ENCODE measurements at regions not wholly inside any gene's neighbourhood (a gene's known extent, or its start where the extent isn't known, plus 50 kb on each side); places are given as distances from the start of the nearest gene placed in this dataset.

GRCh38 chr22:27513021-27513420 is 288.5 kb downstream of the MN1 start:
- H2BK20ac ChIP-seq (ENCODE audit: low read depth, low read length, poor library complexity, severe bottlenecking) = no peak overlapping the region
- no peak overlapping the region for H3K4me3 Mint-ChIP-seq
- peaks cover 0 to 8% of the 10 kb centered on the region in 2 experiments; a peak in 2 of 4 replicates for H3K4me1 Mint-ChIP-seq
- no peaks in the 10 kb centered on the region for H3K79me2 ChIP-seq (ENCODE audit: insufficient read depth, low read length)
- WGBS (ENCODE audit: extremely low coverage, insufficient read length, low lambda C conversion rate) = no CpG with 5 or more reads among the region's 2 CpGs
- H3K9ac ChIP-seq (ENCODE audit: extremely low read depth, insufficient read length, low read length) = no peak overlapping the region
- H3K27me3 Mint-ChIP-seq (ENCODE audit: low read depth) = peaks cover 53% of the 10 kb centered on the region
- H3K9me3 ChIP-seq (ENCODE audit: control insufficient read depth, low read depth, low read length) = no peaks in the 10 kb centered on the region
- H2BK120ac ChIP-seq (ENCODE audit: low read depth, low read length, poor library complexity, severe bottlenecking) = no peak overlapping the region
- no peaks in the 10 kb centered on the region for H4K20me1 ChIP-seq (ENCODE audit: control insufficient read depth, insufficient read depth, insufficient read length)
- H3K18ac ChIP-seq (ENCODE audit: insufficient read length, low read depth, low read length) = no peak overlapping the region
- H3K4me2 ChIP-seq (ENCODE audit: insufficient read depth, insufficient read length, low read length) = no peak overlapping the region
- DNase-seq = no peak
- H3K56ac ChIP-seq (ENCODE audit: insufficient read length, low read depth, low read length) = no peak overlapping the region
- no peak overlapping the region for H2BK15ac ChIP-seq (ENCODE audit: low read depth, low read length)
- no peaks in the 10 kb centered on the region for H3K9me3 Mint-ChIP-seq
- H3K14ac ChIP-seq (ENCODE audit: insufficient read depth, low read length) = no peak overlapping the region
- H4K8ac ChIP-seq (replicated peaks; ENCODE audit: insufficient read length, low read depth, low read length) = no peak overlapping the region
- no peak overlapping the region for H3K27ac Mint-ChIP-seq
- no peaks in the 10 kb centered on the region; a peak in 1 of 7 replicates for H3K36me3 Mint-ChIP-seq (ENCODE audit: insufficient read depth in 1 of 3, low read depth in 3 of 3)
- H3K4me1 ChIP-seq (ENCODE audit: insufficient read depth, low read length) = no peaks in the 10 kb centered on the region
- H2AK5ac ChIP-seq (ENCODE audit: insufficient read length, low read length) = no peak overlapping the region
- no peak overlapping the region for H4K91ac ChIP-seq (ENCODE audit: insufficient read length, low read depth, low read length)
- no peak overlapping the region for H2BK5ac ChIP-seq (ENCODE audit: insufficient read length, low read length)
- H2AFZ ChIP-seq (ENCODE audit: low read length) = no peak overlapping the region
- H3K27ac ChIP-seq (ENCODE audit: insufficient read length, low read depth, low read length) = no peak overlapping the region
- H3K23ac ChIP-seq (ENCODE audit: insufficient read length, low read depth, low read length) = no peak overlapping the region
- 0 out of 2 replicates have a peak, but pooled peaks cover 1% of the 10 kb centered on the region for H3K27me3 ChIP-seq (ENCODE audit: insufficient read depth, low read length)
- H3K23me2 ChIP-seq (ENCODE audit: insufficient read length, low read depth, low read length, poor library complexity, severe bottlenecking) = no peaks in the 10 kb centered on the region
- H3T11ph ChIP-seq (ENCODE audit: low read length) = no peak overlapping the region
- H2BK12ac ChIP-seq (ENCODE audit: insufficient read length, low read depth, low read length) = no peak overlapping the region
- no peak overlapping the region for H3K4ac ChIP-seq (ENCODE audit: low read depth, low read length)
- no peaks in the 10 kb centered on the region for H3K79me1 ChIP-seq (ENCODE audit: insufficient read depth, low read depth, low read length, poor library complexity, severe bottlenecking)
- no peak for TF ChIP-seq CTCF (conservative IDR thresholded peaks at IDR 0.05)
- no peak overlapping the region for H4K5ac ChIP-seq (ENCODE audit: insufficient read length, low read depth, low read length)
